ENCODE measurements at regions not wholly inside any gene's neighbourhood (a gene's known extent, or its start where the extent isn't known, plus 50 kb on each side); places are given as distances from the start of the nearest gene placed in this dataset.

DNA sequence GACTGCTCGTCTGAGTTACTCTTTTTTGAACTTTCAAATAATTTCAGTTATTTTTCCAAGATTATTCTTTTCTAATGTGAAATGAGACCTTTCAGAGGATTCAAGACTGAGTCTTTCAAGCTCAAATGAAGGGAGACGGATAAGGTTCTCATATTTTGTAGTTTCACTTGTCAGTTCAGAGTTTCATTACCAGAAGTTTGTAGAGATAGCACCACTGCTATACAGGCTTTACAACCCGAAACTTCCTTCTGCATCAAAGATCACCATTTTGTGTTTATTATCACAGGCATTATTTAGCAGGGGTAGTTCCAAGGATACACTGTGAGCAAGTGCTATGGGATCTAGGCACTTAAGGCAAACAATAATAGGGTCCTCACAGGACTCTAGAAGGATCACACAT lies 74.7 kb upstream of the EPHA7 start:
- DNase-seq (ENCODE audit: low read depth) = no peak
- TF ChIP-seq, protein P1, sequence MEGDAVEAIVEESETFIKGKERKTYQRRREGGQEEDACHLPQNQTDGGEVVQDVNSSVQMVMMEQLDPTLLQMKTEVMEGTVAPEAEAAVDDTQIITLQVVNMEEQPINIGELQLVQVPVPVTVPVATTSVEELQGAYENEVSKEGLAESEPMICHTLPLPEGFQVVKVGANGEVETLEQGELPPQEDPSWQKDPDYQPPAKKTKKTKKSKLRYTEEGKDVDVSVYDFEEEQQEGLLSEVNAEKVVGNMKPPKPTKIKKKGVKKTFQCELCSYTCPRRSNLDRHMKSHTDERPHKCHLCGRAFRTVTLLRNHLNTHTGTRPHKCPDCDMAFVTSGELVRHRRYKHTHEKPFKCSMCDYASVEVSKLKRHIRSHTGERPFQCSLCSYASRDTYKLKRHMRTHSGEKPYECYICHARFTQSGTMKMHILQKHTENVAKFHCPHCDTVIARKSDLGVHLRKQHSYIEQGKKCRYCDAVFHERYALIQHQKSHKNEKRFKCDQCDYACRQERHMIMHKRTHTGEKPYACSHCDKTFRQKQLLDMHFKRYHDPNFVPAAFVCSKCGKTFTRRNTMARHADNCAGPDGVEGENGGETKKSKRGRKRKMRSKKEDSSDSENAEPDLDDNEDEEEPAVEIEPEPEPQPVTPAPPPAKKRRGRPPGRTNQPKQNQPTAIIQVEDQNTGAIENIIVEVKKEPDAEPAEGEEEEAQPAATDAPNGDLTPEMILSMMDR (IDR thresholded peaks at IDR 0.05; ENCODE audit: low read length, missing control alignments) = no peak
- H3K4me3 ChIP-seq (replicated peaks; ENCODE audit: low read depth, low read length) = no peak overlapping the region

DNA sequence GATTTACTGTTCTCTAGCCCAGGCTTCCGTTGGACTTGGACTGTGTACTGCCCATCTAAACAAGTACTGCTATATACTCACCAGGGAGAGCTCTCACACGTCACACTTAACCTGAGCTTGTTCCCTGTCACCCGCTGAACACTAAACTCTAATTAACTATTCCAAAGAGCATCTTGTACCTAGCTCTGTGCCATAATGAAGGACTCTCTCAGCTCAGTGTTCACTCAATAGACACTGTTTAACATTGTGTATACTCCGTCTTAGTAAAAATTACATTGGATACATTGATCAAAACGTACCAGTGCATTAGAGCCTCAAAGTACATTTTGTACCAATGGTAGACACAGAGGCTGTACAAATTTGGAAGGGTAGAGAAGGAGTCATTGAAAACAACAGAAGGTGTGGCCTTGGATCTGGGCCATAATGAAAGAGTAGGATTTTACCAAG lies 55.4 kb upstream of the EPHA7 start:
- no peak overlapping the region for H3K4me3 ChIP-seq (replicated peaks; ENCODE audit: low read depth, low read length)
- TF ChIP-seq, protein P1 (IDR thresholded peaks at IDR 0.05; ENCODE audit: low read length, missing control alignments) = no peak
- no peak for DNase-seq (ENCODE audit: low read depth)

DNA sequence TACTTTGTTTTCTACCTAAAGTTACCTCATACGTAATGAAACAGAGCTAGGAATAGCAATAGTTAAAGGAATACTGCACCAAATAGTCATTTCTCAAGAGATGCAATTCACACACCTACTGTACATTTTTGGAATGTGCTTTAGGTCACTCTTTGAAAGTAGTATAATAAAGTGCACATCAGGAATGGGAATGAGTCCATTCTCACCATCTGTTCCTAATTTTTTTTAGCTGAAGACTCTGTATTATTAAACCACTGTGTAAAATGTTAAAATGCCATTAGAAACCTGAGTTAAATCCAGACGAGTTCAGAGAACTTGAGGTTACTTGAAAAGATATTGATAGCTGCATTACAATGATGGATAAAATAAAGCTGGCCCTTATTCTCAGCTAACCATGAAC lies 51.9 kb upstream of the EPHA7 start:
- TF ChIP-seq, protein P1 (IDR thresholded peaks at IDR 0.05; ENCODE audit: low read length, missing control alignments) = no peak
- H3K4me3 ChIP-seq (replicated peaks; ENCODE audit: low read depth, low read length) = no peak overlapping the region
- DNase-seq (ENCODE audit: low read depth) = no peak

Data from fibroblast of pulmonary artery (primary cell).